ENCODE measurements at regions not wholly inside any gene's neighbourhood (a gene's known extent, or its start where the extent isn't known, plus 50 kb on each side); places are given as distances from the start of the nearest gene placed in this dataset.

- no peak for TF ChIP-seq CTCF (IDR thresholded peaks at IDR 0.05)
- no peak for TF ChIP-seq POLR2A (IDR thresholded peaks at IDR 0.05)
Observed at GRCh38 chr11:70756341-70756740, 358.0 kb downstream of the CTTN start.
